SK-N-SH treated with all-trans-retinoic acid at 6 μM for 48 hours (cell line): ENCODE measurements at regions not wholly inside any gene's neighbourhood (a gene's known extent, or its start where the extent isn't known, plus 50 kb on each side); places are given as distances from the start of the nearest gene placed in this dataset.

Source experiments
- ATAC-seq: fragments of 200-7000 bp; cut with Tn5 transposase; 3 replicates; pipeline ENCODE4 v1.9.1; 2020; ENCODE audit warnings: mild to moderate bottlenecking, moderate library complexity
- ARNTL ChIP-seq: fragments of 450-650 bp; formaldehyde crosslinking; IDR thresholded peaks from 2 replicates; pipeline ENCODE4 v1.5.0; 2020; ENCODE audit warnings: low read depth, mild to moderate bottlenecking, moderate library complexity, borderline replicate concordance
- BACH2 ChIP-seq: fragments of 250-450 bp; sonication (Bioruptor Pico); IDR thresholded peaks from 2 replicates; pipeline ENCODE4 v1.9.0; 2021; ENCODE audit warnings: mild to moderate bottlenecking, borderline replicate concordance
- CSDC2 ChIP-seq: fragments of 250-450 bp; sonication (Bioruptor Pico); IDR thresholded peaks from 2 replicates; pipeline ENCODE4 v1.5.0; 2020; ENCODE audit warnings: mild to moderate bottlenecking, moderate library complexity
- ESRRG ChIP-seq: fragments of 250-450 bp; sonication (Bioruptor Pico); IDR thresholded peaks from 2 replicates; pipeline ENCODE4 v1.6.1; 2021; ENCODE audit warnings: mild to moderate bottlenecking
- GLIS3 ChIP-seq: fragments of 250-450 bp; sonication (Bioruptor Pico); IDR thresholded peaks from 2 replicates; pipeline ENCODE4 v1.5.0; 2020; ENCODE audit warnings: mild to moderate bottlenecking, moderate library complexity
- ISL1 ChIP-seq: fragments of 250-450 bp; sonication (Bioruptor Pico); IDR thresholded peaks from 2 replicates; pipeline ENCODE4 v2.1.2; 2022; ENCODE audit warnings: mild to moderate bottlenecking, moderate library complexity
- OSR1 ChIP-seq: fragments of 250-450 bp; sonication (Bioruptor Pico); IDR thresholded peaks from 2 replicates; pipeline ENCODE4 v1.8.0; 2022; ENCODE audit warnings: moderate library complexity, mild to moderate bottlenecking, inconsistent platforms
- RARB ChIP-seq: fragments of 250-450 bp; sonication (Bioruptor Pico); IDR thresholded peaks from 2 replicates; pipeline ENCODE4 v1.8.0; 2021; ENCODE audit warnings: mild to moderate bottlenecking, moderate library complexity
- SNAI2 ChIP-seq: fragments of 250-450 bp; sonication (Bioruptor Pico); IDR thresholded peaks from 2 replicates; pipeline ENCODE4 v1.5.0; 2020; ENCODE audit warnings: mild to moderate bottlenecking, moderate library complexity
- TCF4 ChIP-seq: fragments of 250-450 bp; sonication (Bioruptor Pico); IDR thresholded peaks from 2 replicates; pipeline ENCODE4 v1.8.0; 2021; ENCODE audit warnings: mild to moderate bottlenecking, moderate library complexity, borderline replicate concordance
- TOX ChIP-seq: fragments of 250-450 bp; sonication (Bioruptor Pico); IDR thresholded peaks from 2 replicates; pipeline ENCODE4 v1.8.0; 2021; ENCODE audit warnings: mild to moderate bottlenecking, moderate library complexity, borderline replicate concordance
- ZC3H10 ChIP-seq: fragments of 250-450 bp; sonication (Bioruptor Pico); IDR thresholded peaks from 2 replicates; pipeline ENCODE4 v1.5.1; 2021; ENCODE audit warnings: mild to moderate bottlenecking, moderate library complexity
- ZFP3 ChIP-seq: fragments of 250-450 bp; sonication (Bioruptor Pico); IDR thresholded peaks from 2 replicates; pipeline ENCODE4 v1.5.0; 2020; ENCODE audit warnings: mild to moderate bottlenecking, moderate library complexity
- ZFP30 ChIP-seq: fragments of 450-650 bp; formaldehyde crosslinking; IDR thresholded peaks from 2 replicates; pipeline ENCODE4 v1.5.0; 2022; ENCODE audit warnings: mild to moderate bottlenecking, moderate library complexity
- ZNF565 ChIP-seq: fragments of 450-650 bp; formaldehyde crosslinking; conservative IDR thresholded peaks from 2 replicates; pipeline ENCODE4 v1.5.0; 2020; ENCODE audit warnings: low read depth, mild to moderate bottlenecking, moderate library complexity
- ZNF70 ChIP-seq: fragments of 450-650 bp; formaldehyde crosslinking; IDR thresholded peaks from 2 replicates; pipeline ENCODE4 v1.5.0; 2020; ENCODE audit warnings: mild to moderate bottlenecking, moderate library complexity
- ZNF8 ChIP-seq: fragments of 450-650 bp; formaldehyde crosslinking; IDR thresholded peaks from 2 replicates; pipeline ENCODE4 v1.5.0; 2020; ENCODE audit warnings: mild to moderate bottlenecking, moderate library complexity
- TF ChIP-seq, protein P1 (sequence below): fragments of 250-450 bp; sonication (Bioruptor Pico); IDR thresholded peaks from 2 replicates; pipeline ENCODE4 v1.5.1; 2020; ENCODE audit warnings: low read depth, mild to moderate bottlenecking, moderate library complexity
- TF ChIP-seq, protein P2 (sequence below): fragments of 250-450 bp; sonication (Bioruptor Pico); IDR thresholded peaks from 2 replicates; pipeline ENCODE4 v1.8.0; 2021; ENCODE audit warnings: low read depth, mild to moderate bottlenecking, moderate library complexity, borderline replicate concordance
- TF ChIP-seq, protein P3 (sequence below): fragments of 250-450 bp; sonication (Bioruptor Pico); IDR thresholded peaks from 2 replicates; pipeline ENCODE4 v1.5.0; 2020; ENCODE audit warnings: mild to moderate bottlenecking, moderate library complexity
- TF ChIP-seq, protein P4 (sequence below): fragments of 250-450 bp; sonication (Bioruptor Pico); IDR thresholded peaks from 2 replicates; pipeline ENCODE4 v1.5.1; 2021; ENCODE audit warnings: mild to moderate bottlenecking, moderate library complexity

DNA sequence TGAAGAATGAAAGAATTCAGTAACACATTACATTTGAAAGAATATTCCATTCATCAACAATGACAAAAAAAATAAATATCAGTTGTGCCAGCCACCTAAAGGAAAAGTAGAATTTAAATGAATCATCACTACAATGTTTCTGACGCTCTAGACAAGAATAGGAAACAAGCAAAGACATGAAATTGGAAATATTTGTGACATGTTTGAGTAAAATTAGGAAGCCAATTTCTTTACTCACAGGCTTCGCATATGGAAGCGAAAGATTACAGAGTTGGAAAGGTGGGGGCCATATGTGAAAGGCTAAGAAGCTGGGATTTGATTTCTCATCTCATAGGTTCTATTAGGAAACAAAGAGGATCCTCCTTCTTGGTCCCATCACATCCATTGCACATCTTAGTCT is 279.0 kb downstream of the IPO8 start:
- no peak for ATAC-seq
- TF ChIP-seq, protein P1, sequence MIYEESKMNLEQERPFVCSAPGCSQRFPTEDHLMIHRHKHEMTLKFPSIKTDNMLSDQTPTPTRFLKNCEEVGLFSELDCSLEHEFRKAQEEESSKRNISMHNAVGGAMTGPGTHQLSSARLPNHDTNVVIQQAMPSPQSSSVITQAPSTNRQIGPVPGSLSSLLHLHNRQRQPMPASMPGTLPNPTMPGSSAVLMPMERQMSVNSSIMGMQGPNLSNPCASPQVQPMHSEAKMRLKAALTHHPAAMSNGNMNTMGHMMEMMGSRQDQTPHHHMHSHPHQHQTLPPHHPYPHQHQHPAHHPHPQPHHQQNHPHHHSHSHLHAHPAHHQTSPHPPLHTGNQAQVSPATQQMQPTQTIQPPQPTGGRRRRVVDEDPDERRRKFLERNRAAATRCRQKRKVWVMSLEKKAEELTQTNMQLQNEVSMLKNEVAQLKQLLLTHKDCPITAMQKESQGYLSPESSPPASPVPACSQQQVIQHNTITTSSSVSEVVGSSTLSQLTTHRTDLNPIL (CRISPR knock-in tag) = no peak
- no peak for TF ChIP-seq ZNF8 (CRISPR knock-in tag)
- TF ChIP-seq, all 23 proteins: peak for 0

DNA sequence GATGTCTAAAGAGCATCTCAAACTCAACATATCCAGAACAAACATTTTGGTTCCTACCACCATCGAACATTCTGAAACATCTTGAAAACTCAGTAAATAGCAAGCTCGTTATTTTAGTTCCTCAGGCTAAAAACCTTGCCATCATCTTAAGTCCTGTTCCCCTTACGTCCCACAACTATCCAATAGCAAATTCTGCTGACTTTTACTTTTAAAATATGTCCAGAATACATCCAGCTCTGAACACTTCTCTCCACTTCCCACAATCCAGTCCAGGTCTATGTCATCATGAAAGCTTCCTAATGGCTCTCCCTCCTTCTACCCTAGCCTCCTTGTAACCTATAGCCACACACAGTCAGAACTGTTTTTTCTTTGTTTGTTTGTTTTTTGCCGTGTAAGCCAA is 279.9 kb downstream of the IPO8 start:
- ATAC-seq = no peak
- TF ChIP-seq, protein P1 (CRISPR knock-in tag) = no peak
- TF ChIP-seq, protein P2, sequence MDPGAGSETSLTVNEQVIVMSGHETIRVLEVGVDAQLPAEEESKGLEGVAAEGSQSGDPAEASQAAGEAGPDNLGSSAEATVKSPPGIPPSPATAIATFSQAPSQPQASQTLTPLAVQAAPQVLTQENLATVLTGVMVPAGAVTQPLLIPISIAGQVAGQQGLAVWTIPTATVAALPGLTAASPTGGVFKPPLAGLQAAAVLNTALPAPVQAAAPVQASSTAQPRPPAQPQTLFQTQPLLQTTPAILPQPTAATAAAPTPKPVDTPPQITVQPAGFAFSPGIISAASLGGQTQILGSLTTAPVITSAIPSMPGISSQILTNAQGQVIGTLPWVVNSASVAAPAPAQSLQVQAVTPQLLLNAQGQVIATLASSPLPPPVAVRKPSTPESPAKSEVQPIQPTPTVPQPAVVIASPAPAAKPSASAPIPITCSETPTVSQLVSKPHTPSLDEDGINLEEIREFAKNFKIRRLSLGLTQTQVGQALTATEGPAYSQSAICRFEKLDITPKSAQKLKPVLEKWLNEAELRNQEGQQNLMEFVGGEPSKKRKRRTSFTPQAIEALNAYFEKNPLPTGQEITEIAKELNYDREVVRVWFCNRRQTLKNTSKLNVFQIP = no peak
- TF ChIP-seq, protein P3, sequence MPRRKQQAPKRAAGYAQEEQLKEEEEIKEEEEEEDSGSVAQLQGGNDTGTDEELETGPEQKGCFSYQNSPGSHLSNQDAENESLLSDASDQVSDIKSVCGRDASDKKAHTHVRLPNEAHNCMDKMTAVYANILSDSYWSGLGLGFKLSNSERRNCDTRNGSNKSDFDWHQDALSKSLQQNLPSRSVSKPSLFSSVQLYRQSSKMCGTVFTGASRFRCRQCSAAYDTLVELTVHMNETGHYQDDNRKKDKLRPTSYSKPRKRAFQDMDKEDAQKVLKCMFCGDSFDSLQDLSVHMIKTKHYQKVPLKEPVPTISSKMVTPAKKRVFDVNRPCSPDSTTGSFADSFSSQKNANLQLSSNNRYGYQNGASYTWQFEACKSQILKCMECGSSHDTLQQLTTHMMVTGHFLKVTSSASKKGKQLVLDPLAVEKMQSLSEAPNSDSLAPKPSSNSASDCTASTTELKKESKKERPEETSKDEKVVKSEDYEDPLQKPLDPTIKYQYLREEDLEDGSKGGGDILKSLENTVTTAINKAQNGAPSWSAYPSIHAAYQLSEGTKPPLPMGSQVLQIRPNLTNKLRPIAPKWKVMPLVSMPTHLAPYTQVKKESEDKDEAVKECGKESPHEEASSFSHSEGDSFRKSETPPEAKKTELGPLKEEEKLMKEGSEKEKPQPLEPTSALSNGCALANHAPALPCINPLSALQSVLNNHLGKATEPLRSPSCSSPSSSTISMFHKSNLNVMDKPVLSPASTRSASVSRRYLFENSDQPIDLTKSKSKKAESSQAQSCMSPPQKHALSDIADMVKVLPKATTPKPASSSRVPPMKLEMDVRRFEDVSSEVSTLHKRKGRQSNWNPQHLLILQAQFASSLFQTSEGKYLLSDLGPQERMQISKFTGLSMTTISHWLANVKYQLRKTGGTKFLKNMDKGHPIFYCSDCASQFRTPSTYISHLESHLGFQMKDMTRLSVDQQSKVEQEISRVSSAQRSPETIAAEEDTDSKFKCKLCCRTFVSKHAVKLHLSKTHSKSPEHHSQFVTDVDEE (CRISPR knock-in tag) = no peak
- TF ChIP-seq ESRRG (CRISPR knock-in tag) = no peak
- no peak for TF ChIP-seq CSDC2 (CRISPR knock-in tag)
- no peak for TF ChIP-seq SNAI2 (CRISPR knock-in tag)
- TF ChIP-seq OSR1 (CRISPR knock-in tag) = no peak
- no peak for TF ChIP-seq ZNF565 (CRISPR knock-in tag)
- no peak for TF ChIP-seq ZNF70 (CRISPR knock-in tag)
- no peak for TF ChIP-seq TCF4 (CRISPR knock-in tag)
- no peak for TF ChIP-seq ISL1
- TF ChIP-seq ARNTL (CRISPR knock-in tag) = no peak

DNA sequence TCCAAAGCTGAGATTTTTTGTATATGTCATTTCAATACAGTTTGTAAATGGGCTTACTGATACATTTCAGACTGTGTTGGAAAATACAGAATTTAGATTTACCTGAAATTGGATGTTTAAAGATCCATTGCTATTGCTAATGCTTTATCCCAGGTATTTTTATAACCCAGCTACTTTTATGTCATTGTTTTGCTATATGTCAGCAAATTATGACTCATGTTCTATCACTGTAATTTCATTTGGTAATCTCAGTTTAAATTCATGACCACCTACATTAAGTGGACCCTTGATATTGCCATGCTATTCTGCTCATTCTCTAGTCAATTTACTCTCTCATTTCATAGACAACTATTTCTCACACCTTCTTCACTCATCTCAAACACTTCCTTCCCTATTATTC is 281.2 kb downstream of the IPO8 start:
- ATAC-seq = no peak

More for the DNA sequence above, 281.2 kb downstream of the IPO8 start:
- TF ChIP-seq ZNF565 (CRISPR knock-in tag) = no peak
- TF ChIP-seq RARB (CRISPR knock-in tag) = no peak
- TF ChIP-seq ARNTL (CRISPR knock-in tag) = no peak
- TF ChIP-seq ZC3H10 = no peak
- TF ChIP-seq CSDC2 (CRISPR knock-in tag) = no peak
- no peak for TF ChIP-seq GLIS3 (CRISPR knock-in tag)
- TF ChIP-seq, protein P3 (CRISPR knock-in tag) = no peak
- TF ChIP-seq BACH2 (CRISPR knock-in tag) = no peak
- no peak for TF ChIP-seq ZFP3
- no peak for TF ChIP-seq TCF4 (CRISPR knock-in tag)
- TF ChIP-seq SNAI2 (CRISPR knock-in tag) = no peak
- TF ChIP-seq ISL1 = no peak
- TF ChIP-seq, protein P1 (CRISPR knock-in tag) = no peak
- no peak for TF ChIP-seq TOX (CRISPR knock-in tag)
- no peak for TF ChIP-seq ESRRG (CRISPR knock-in tag)
- TF ChIP-seq, protein P4, sequence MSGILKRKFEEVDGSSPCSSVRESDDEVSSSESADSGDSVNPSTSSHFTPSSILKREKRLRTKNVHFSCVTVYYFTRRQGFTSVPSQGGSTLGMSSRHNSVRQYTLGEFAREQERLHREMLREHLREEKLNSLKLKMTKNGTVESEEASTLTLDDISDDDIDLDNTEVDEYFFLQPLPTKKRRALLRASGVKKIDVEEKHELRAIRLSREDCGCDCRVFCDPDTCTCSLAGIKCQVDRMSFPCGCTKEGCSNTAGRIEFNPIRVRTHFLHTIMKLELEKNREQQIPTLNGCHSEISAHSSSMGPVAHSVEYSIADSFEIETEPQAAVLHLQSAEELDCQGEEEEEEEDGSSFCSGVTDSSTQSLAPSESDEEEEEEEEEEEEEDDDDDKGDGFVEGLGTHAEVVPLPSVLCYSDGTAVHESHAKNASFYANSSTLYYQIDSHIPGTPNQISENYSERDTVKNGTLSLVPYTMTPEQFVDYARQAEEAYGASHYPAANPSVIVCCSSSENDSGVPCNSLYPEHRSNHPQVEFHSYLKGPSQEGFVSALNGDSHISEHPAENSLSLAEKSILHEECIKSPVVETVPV = no peak
- TF ChIP-seq ZFP30 = no peak
